Astrocyte (in vitro differentiated cells and primary cell): ENCODE measurements at regions not wholly inside any gene's neighbourhood (a gene's known extent, or its start where the extent isn't known, plus 50 kb on each side); places are given as distances from the start of the nearest gene placed in this dataset.

Experiments used
- DNase-seq: peaks from one replicate; pipeline ENCODE4 v3.0.0-alpha.2; 2010; ENCODE audit warnings: low read depth
- FAIRE-seq: peaks from 2 replicates; lab custom pipeline; 2011; peaks lifted over from hg19 to GRCh38; lab: Jason Lieb, UNC
- H2AFZ ChIP-seq: 2 replicates; pipeline ENCODE4 v1.6.0; 2012; ENCODE audit warnings: low read depth, low read length, inconsistent platforms
- H3K27ac ChIP-seq: 2 replicates; pipeline ENCODE4 v1.5.1; 2011; ENCODE audit warnings: low read depth, low read length, inconsistent platforms
- H3K27me3 ChIP-seq: 2 replicates; pipeline ENCODE4 v1.6.0; 2011; ENCODE audit warnings: low read length, inconsistent platforms; ENCODE audit not compliant: insufficient read depth
- H3K36me3 ChIP-seq: 2 replicates; pipeline ENCODE4 v1.5.1; 2011; ENCODE audit warnings: low read length, inconsistent platforms; ENCODE audit not compliant: insufficient read depth
- H3K4me1 ChIP-seq: 2 replicates; pipeline ENCODE4 v1.5.1; 2011; ENCODE audit warnings: low read length, inconsistent platforms; ENCODE audit not compliant: insufficient read depth
- H3K4me2 ChIP-seq: 2 replicates; pipeline ENCODE4 v1.6.0; 2012; ENCODE audit warnings: low read length, inconsistent platforms
- H3K4me3 ChIP-seq: 2 replicates; pipeline ENCODE4 v1.5.1; 2011; ENCODE audit warnings: low read depth, mild to moderate bottlenecking, low read length, inconsistent platforms; ENCODE audit not compliant: insufficient read depth
- H3K79me2 ChIP-seq: 2 replicates; pipeline ENCODE4 v1.6.0; 2012; ENCODE audit warnings: mild to moderate bottlenecking, low read length, inconsistent platforms; ENCODE audit not compliant: insufficient read depth
- H3K9ac ChIP-seq: 2 replicates; pipeline ENCODE4 v1.6.0; 2012; ENCODE audit warnings: mild to moderate bottlenecking, low read length, inconsistent platforms
- H3K9me3 ChIP-seq: 2 replicates; pipeline ENCODE4 v1.5.1; 2012; ENCODE audit warnings: low read depth, mild to moderate bottlenecking, low read length, inconsistent platforms; ENCODE audit not compliant: insufficient read depth
- H4K20me1 ChIP-seq: 2 replicates; pipeline ENCODE4 v1.6.0; 2012; ENCODE audit warnings: low read length, inconsistent platforms; ENCODE audit not compliant: insufficient read depth
- H3K27ac Mint-ChIP-seq: one replicate; pipeline ENCODE4 v1.8.0; 2021; ENCODE audit warnings: mild to moderate bottlenecking, mixed read lengths; ENCODE audit not compliant: unreplicated experiment
- H3K27me3 Mint-ChIP-seq: one replicate; pipeline ENCODE4 v1.8.0; 2021; ENCODE audit warnings: low read depth, mixed read lengths; ENCODE audit not compliant: unreplicated experiment
- H3K36me3 Mint-ChIP-seq: one replicate; pipeline ENCODE4 v1.8.0; 2021; ENCODE audit warnings: low read depth, mixed read lengths; ENCODE audit not compliant: unreplicated experiment
- H3K4me1 Mint-ChIP-seq: one replicate; pipeline ENCODE4 v1.8.0; 2021; ENCODE audit warnings: low read depth, mixed read lengths; ENCODE audit not compliant: unreplicated experiment
- H3K4me3 Mint-ChIP-seq: one replicate; pipeline ENCODE4 v1.8.0; 2021; ENCODE audit warnings: mild to moderate bottlenecking, moderate library complexity, mixed read lengths; ENCODE audit not compliant: unreplicated experiment
- H3K9me3 Mint-ChIP-seq: one replicate; pipeline ENCODE4 v1.8.0; 2021; ENCODE audit warnings: mild to moderate bottlenecking, mixed read lengths; ENCODE audit not compliant: unreplicated experiment
- CTCF ChIP-seq: IDR thresholded peaks from 2 replicates; pipeline ENCODE4 v1.5.1; 2011; ENCODE audit warnings: low read depth, mild to moderate bottlenecking, inconsistent platforms, low read length, moderate library complexity; ENCODE audit not compliant: insufficient read depth
- EZH2 ChIP-seq: IDR thresholded peaks from 2 replicates; pipeline ENCODE4 v1.6.1; 2012; ENCODE audit warnings: mild to moderate bottlenecking, low read length, inconsistent platforms; ENCODE audit not compliant: insufficient read depth

- Histone ChIP-seq H3K27ac (no peak overlapping the region), H3K79me2 (no peaks in the 10 kb centered on the region), H3K9me3 (no peaks in the 10 kb centered on the region), H3K4me2 (no peak overlapping the region), H3K4me3 (no peak overlapping the region), H3K27me3 (no peaks in the 10 kb centered on the region), H2AFZ (no peak overlapping the region), H3K36me3 (no peaks in the 10 kb centered on the region), H3K9ac (no peak overlapping the region), H4K20me1 (no peaks in the 10 kb centered on the region), H3K4me1 (no peaks in the 10 kb centered on the region)
- DNase-seq, result no peak
- Mint-ChIP-seq H3K27me3 (peaks cover 1% of the 10 kb centered on the region), H3K4me1 (peaks cover 6% of the 10 kb centered on the region), H3K9me3 (peaks cover 8% of the 10 kb centered on the region), H3K4me3 (no peak overlapping the region), H3K27ac (no peak overlapping the region), H3K36me3 (no peaks in the 10 kb centered on the region)
- TF ChIP-seq EZH2, result no peak
- no peak for TF ChIP-seq CTCF
- FAIRE-seq, result no peak
Observed at GRCh38 chr5:118733394-118733793, 255.0 kb downstream of the DTWD2 start.

- Mint-ChIP-seq H3K4me1 (peaks cover 6% of the 10 kb centered on the region), H3K4me3 (no peak overlapping the region), H3K27ac (no peak overlapping the region), H3K36me3 (no peaks in the 10 kb centered on the region), H3K9me3 (peaks cover 4% of the 10 kb centered on the region), H3K27me3 (peaks cover 1% of the 10 kb centered on the region)
- Histone ChIP-seq H3K9ac (no peak overlapping the region), H4K20me1 (no peaks in the 10 kb centered on the region), H3K4me1 (no peaks in the 10 kb centered on the region), H2AFZ (no peak overlapping the region), H3K9me3 (no peaks in the 10 kb centered on the region), H3K36me3 (no peaks in the 10 kb centered on the region), H3K4me3 (no peak overlapping the region), H3K4me2 (no peak overlapping the region), H3K27ac (no peak overlapping the region), H3K27me3 (no peaks in the 10 kb centered on the region), H3K79me2 (no peaks in the 10 kb centered on the region)
- FAIRE-seq, result no peak
- TF ChIP-seq CTCF (no peak), EZH2 (no peak)
- no peak for DNase-seq
Observed at GRCh38 chr5:118728191-118728590, 260.2 kb downstream of the DTWD2 start.

GRCh38 chr5:118726891-118727290, 261.5 kb downstream of the DTWD2 start:
- H3K4me3 ChIP-seq, result no peak overlapping the region
- Mint-ChIP-seq H3K9me3 (peaks cover 4% of the 10 kb centered on the region), H3K4me1 (peaks cover 14% of the 10 kb centered on the region), H3K36me3 (no peaks in the 10 kb centered on the region), H3K4me3 (no peak overlapping the region), H3K27me3 (peaks cover 1% of the 10 kb centered on the region), H3K27ac (no peak overlapping the region)
- no peaks in the 10 kb centered on the region for H3K9me3 ChIP-seq
- no peak overlapping the region for H3K9ac ChIP-seq
- H3K79me2 ChIP-seq, result no peaks in the 10 kb centered on the region
- H3K27me3 ChIP-seq, result no peaks in the 10 kb centered on the region
- H3K4me1 ChIP-seq, result no peaks in the 10 kb centered on the region
- FAIRE-seq, result no peak
- no peak overlapping the region for H2AFZ ChIP-seq
- H4K20me1 ChIP-seq, result no peaks in the 10 kb centered on the region
- no peaks in the 10 kb centered on the region for H3K36me3 ChIP-seq
- no peak for DNase-seq
- H3K27ac ChIP-seq, result no peak overlapping the region
- TF ChIP-seq CTCF, result no peak
- TF ChIP-seq EZH2, result no peak
- no peak overlapping the region for H3K4me2 ChIP-seq
